HepG2 (cell line): ENCODE measurements at regions not wholly inside any gene's neighbourhood (a gene's known extent, or its start where the extent isn't known, plus 50 kb on each side); places are given as distances from the start of the nearest gene placed in this dataset.

Experiments used
- ATAC-seq: fragments of 200-7000 bp; cut with Tn5 transposase; 3 replicates; pipeline ENCODE4 v1.9.1; 2020; ENCODE audit warnings: mild to moderate bottlenecking, moderate library complexity
- BruUV-seq: library from RNA; stranded (reverse); fragments of 400-500 nt; replicated peaks from 2 replicates; lab custom pipeline; 2021; lab: Mats Ljungman, UMichigan
- CTCF ChIA-PET: fragments of 300-600 bp; formaldehyde crosslinking; extraction: SDS; loops from one replicate; lab custom pipeline; 2021; ENCODE audit warnings: low total read pairs, inconsistent platforms, low intra/inter-chr PET ratio; lab: Yijun Ruan, JAX
- POLR2A ChIA-PET: fragments of 350-600 bp; sonication (Branson Sonifier 250); formaldehyde crosslinking; loops from one replicate; lab custom pipeline; 2020; ENCODE audit warnings: antibody characterized with exemption, inconsistent platforms; lab: Yijun Ruan, JAX
- DNase-seq: peaks from one replicate; pipeline ENCODE4 v3.0.0-alpha.2; 2015; ENCODE audit warnings: low spot score
- FAIRE-seq: peaks from 3 replicates; lab custom pipeline; 2011; peaks lifted over from hg19 to GRCh38; lab: Jason Lieb, UNC
- H2AFZ ChIP-seq: one replicate; pipeline ENCODE4 v1.6.1; 2011; ENCODE audit warnings: low read length, inconsistent platforms
- H3K27ac ChIP-seq: fragments of 300-600 bp; 3 replicates; pipeline ENCODE4 v1.8.0; 2011; ENCODE audit warnings: mixed run types, mild to moderate bottlenecking, mixed read lengths, low read length, inconsistent platforms; ENCODE audit not compliant: insufficient read depth; ENCODE audit errors: extremely low read length
- H3K27me3 ChIP-seq, 2 experiments: fragments of 200-600 bp in 1 of 2; 2 replicates in 1 of 2; 3 replicates in 1 of 2; pipeline versions ENCODE4 v1.6.0 to v1.8.0; 2011; ENCODE audit warnings: low read length in 2 of 2, mild to moderate bottlenecking in 2 of 2, moderate library complexity in 2 of 2, inconsistent platforms in 1 of 2; ENCODE audit not compliant: insufficient read depth in 2 of 2, control insufficient read depth in 1 of 2
- H3K36me3 ChIP-seq, 2 experiments: fragments of 200-600 bp in 1 of 2; replicated peaks in 1 of 2; 2 replicates in 1 of 2; 3 replicates in 1 of 2; pipeline versions ENCODE4 v1.5.1 to v1.8.0; 2011; ENCODE audit warnings: low read length in 2 of 2, inconsistent platforms in 1 of 2; ENCODE audit not compliant: insufficient read depth in 2 of 2, control insufficient read depth in 1 of 2
- H3K4me1 ChIP-seq: 2 replicates; pipeline ENCODE4 v1.5.1; 2012; ENCODE audit warnings: low read length, inconsistent platforms; ENCODE audit not compliant: insufficient read depth
- H3K4me2 ChIP-seq: 2 replicates; pipeline ENCODE4 v1.6.0; 2011; ENCODE audit warnings: low read depth, low read length, inconsistent platforms
- H3K4me3 ChIP-seq, 3 experiments: fragments of 200-600 bp in 1 of 3; sonication (generic), shearing (Covaris generic) in 1 of 3; replicated peaks in 1 of 3; 2 replicates each; pipeline ENCODE4 v1.5.1; 2011 to 2016; ENCODE audit warnings: low read length in 3 of 3, inconsistent platforms in 2 of 3, low read depth in 2 of 3, mild to moderate bottlenecking in 2 of 3, control low read depth in 1 of 3, mixed read lengths in 1 of 3; ENCODE audit not compliant: insufficient read depth in 1 of 3
- H3K79me2 ChIP-seq: one replicate; pipeline ENCODE4 v1.6.1; 2011; ENCODE audit warnings: low read length, inconsistent platforms; ENCODE audit not compliant: insufficient read depth
- H3K9ac ChIP-seq: 2 replicates; pipeline ENCODE4 v1.6.0; 2011; ENCODE audit warnings: mild to moderate bottlenecking, low read depth, low read length, inconsistent platforms; ENCODE audit not compliant: insufficient read depth
- H3K9me3 ChIP-seq: 2 replicates; pipeline ENCODE4 v1.5.1; 2012; ENCODE audit warnings: mild to moderate bottlenecking, low read length
- H4K20me1 ChIP-seq: 2 replicates; pipeline ENCODE4 v1.6.0; 2011; ENCODE audit warnings: inconsistent platforms, mild to moderate bottlenecking, low read length, moderate library complexity; ENCODE audit not compliant: insufficient read depth
- ATRX ChIP-seq: sonication (generic); formaldehyde crosslinking; IDR thresholded peaks from 2 replicates; pipeline ENCODE4 v1.4.0; 2020; ENCODE audit warnings: missing genetic modification reagents, borderline replicate concordance
- CHD4 ChIP-seq: fragments of 200-600 bp; sonication (generic); IDR thresholded peaks from 2 replicates; pipeline ENCODE4 v1.7.0; 2017; ENCODE audit warnings: mild to moderate bottlenecking, low read length, borderline replicate concordance
- HCFC1 ChIP-seq: fragments of 150-350 bp; IDR thresholded peaks from 2 replicates; pipeline ENCODE4 v1.6.1; 2014; ENCODE audit warnings: low read depth, low read length
- MAX ChIP-seq: IDR thresholded peaks from 2 replicates; pipeline ENCODE4 v1.6.1; 2012; ENCODE audit warnings: inconsistent platforms
- NAIF1 ChIP-seq: sonication (generic); formaldehyde crosslinking; IDR thresholded peaks from 2 replicates; pipeline ENCODE4 v1.5.0; 2020; ENCODE audit warnings: mild to moderate bottlenecking, missing genetic modification reagents, borderline replicate concordance
- TBL1XR1 ChIP-seq: fragments of 150-350 bp; IDR thresholded peaks from 2 replicates; pipeline ENCODE4 v1.6.1; 2014; ENCODE audit warnings: borderline replicate concordance, low read length; ENCODE audit not compliant: partially characterized antibody
- TGIF2 ChIP-seq: IDR thresholded peaks from 2 replicates; pipeline ENCODE4 v1.6.1; 2016; ENCODE audit warnings: control low read depth, missing compliant biosample characterization
- ZFP41 ChIP-seq: sonication (generic); formaldehyde crosslinking; IDR thresholded peaks from 2 replicates; pipeline ENCODE4 v1.4.0; 2020; ENCODE audit warnings: mild to moderate bottlenecking, missing genetic modification reagents, borderline replicate concordance
- ZNF318 ChIP-seq: sonication (generic); formaldehyde crosslinking; IDR thresholded peaks from 2 replicates; pipeline ENCODE4 v1.4.0; 2020; ENCODE audit warnings: mild to moderate bottlenecking, missing genetic modification reagents
- ZNF790 ChIP-seq: sonication (generic); formaldehyde crosslinking; IDR thresholded peaks from 2 replicates; pipeline ENCODE4 v1.8.0; 2022; ENCODE audit warnings: missing genetic modification reagents, mild to moderate bottlenecking, borderline replicate concordance
- ZSCAN12 ChIP-seq: sonication (generic); formaldehyde crosslinking; IDR thresholded peaks from 2 replicates; pipeline ENCODE4 v1.9.0; 2021; ENCODE audit warnings: mild to moderate bottlenecking, missing genetic modification reagents
- WGBS: methylation state at CpG from one replicate; pipeline ENCODE4 v1.1.6; 2017; ENCODE audit warnings: low lambda C conversion rate; 5-methylcytosine and 5-hydroxymethylcytosine counted together
- in situ Hi-C: cut with HindIII; loops from 2 replicates; pipeline ENCODE4 v1.10.0; 2017; ENCODE audit warnings: low pct_unique_long_range_greater_than_20kb; ENCODE audit not compliant: extremely low pct_ligation_motif_present
- intact Hi-C: fragments of 100-400 bp; cut with micrococcal nuclease; formaldehyde crosslinking; loops from one replicate; pipeline ENCODE4 v1.10.0; 2022; ENCODE audit not compliant: unreplicated experiment
- TF ChIP-seq, protein P1 (sequence below): sonication (generic); formaldehyde crosslinking; IDR thresholded peaks from 2 replicates; pipeline ENCODE4 v1.8.0; 2022; ENCODE audit warnings: mild to moderate bottlenecking, missing genetic modification reagents, moderate library complexity

- no peak for TF ChIP-seq ZNF790 (CRISPR knock-in tag)
- no peak for TF ChIP-seq MAX
- TF ChIP-seq ZFP41, result no peak
- TF ChIP-seq, all 625 proteins: peak for 0
Measured at GRCh38 chr2:118198268-118198667, 110.0 kb downstream of the INSIG2 start (continued).

DNA sequence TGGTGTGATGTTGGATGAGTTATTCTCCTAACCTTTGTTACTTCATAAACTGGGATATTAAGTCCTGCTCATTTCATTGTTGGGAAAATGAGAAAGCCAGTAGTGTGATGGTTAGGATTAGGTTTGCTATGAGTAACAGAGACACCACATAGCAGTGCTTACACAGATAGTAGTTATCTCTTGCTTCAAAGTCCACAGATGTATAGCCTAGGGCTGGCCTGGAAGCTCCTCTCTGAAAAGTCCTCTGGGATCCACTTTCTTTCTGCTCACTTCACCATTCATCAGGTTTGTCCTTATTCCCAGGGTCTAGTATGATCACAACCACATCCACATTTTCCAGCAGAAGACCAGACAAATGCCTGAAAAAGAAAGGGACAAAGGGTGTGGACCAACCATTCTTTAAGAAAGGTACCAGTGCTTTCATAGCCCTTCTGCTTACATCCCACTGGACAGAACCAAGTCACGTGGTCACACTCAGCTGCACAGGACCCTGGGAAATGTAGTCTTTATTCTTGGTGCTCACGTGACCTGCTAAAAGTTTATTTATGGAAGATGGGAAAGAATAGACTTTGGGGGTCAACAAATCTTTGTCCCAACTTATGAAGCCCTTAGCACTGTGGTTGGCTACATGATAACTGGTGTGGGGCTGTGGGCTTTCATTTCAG is 108.9 kb downstream of the INSIG2 start:
- H3K36me3 ChIP-seq, result no peaks in the 10 kb centered on the region
- ChIA-PET CTCF (no interaction called here), POLR2A (no interaction called here)
- H3K4me3 ChIP-seq, result no peak overlapping the region
- peak; percentile 77 for ATAC-seq
- no TSS peak for BruUV-seq
- DNase-seq, result no peak
- H3K27ac ChIP-seq, result no peak overlapping the region
- H3K27me3 ChIP-seq, result no peaks in the 10 kb centered on the region
- 20% methylated on average over 2 of the region's 2 CpGs for WGBS
- no peak overlapping the region for H3K4me2 ChIP-seq
- intact Hi-C loops, result no loop called here
- H3K9ac ChIP-seq, result no peak overlapping the region
- no peaks in the 10 kb centered on the region for H3K79me2 ChIP-seq
- no peaks in the 10 kb centered on the region for H3K9me3 ChIP-seq
- H4K20me1 ChIP-seq, result no peaks in the 10 kb centered on the region
- no peaks in the 10 kb centered on the region for H3K4me1 ChIP-seq
- H2AFZ ChIP-seq, result no peak overlapping the region
- in situ Hi-C loops, result no loop called here
- FAIRE-seq, result no peak
- TF ChIP-seq, protein P1, sequence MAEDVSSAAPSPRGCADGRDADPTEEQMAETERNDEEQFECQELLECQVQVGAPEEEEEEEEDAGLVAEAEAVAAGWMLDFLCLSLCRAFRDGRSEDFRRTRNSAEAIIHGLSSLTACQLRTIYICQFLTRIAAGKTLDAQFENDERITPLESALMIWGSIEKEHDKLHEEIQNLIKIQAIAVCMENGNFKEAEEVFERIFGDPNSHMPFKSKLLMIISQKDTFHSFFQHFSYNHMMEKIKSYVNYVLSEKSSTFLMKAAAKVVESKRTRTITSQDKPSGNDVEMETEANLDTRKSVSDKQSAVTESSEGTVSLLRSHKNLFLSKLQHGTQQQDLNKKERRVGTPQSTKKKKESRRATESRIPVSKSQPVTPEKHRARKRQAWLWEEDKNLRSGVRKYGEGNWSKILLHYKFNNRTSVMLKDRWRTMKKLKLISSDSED, result no peak
- TF ChIP-seq ZNF318 (CRISPR knock-in tag) (no peak), TBL1XR1 (no peak), NAIF1 (CRISPR knock-in tag) (no peak), TGIF2 (CRISPR knock-in tag) (no peak), HCFC1 (peak; percentile 43; the same call in 1 of the 2 replicates), ATRX (CRISPR knock-in tag) (no peak), CHD4 (no peak), ZSCAN12 (CRISPR knock-in tag) (no peak)
